Right ventricle myocardium inferior (tissue), 1 donor: ENCODE measurements at regions not wholly inside any gene's neighbourhood (a gene's known extent, or its start where the extent isn't known, plus 50 kb on each side); places are given as distances from the start of the nearest gene placed in this dataset.
"Not testable (repeated sequence)": the region's sequence is repeated elsewhere in the genome, so short reads cannot be mapped to it uniquely, and the experiment has no call there.

ENCODE experiments used
- ATAC-seq: fragments of 200-7000 bp; cut with Tn5 transposase; one replicate; pipeline ENCODE4 v1.9.1; 2020; ENCODE audit warnings: mild to moderate bottlenecking, moderate library complexity
- DNase-seq: peaks from one replicate; pipeline ENCODE4 v3.0.0; 2021; ENCODE audit errors: missing footprints
- intact Hi-C: fragments of 100-400 bp; cut with DNase I; formaldehyde crosslinking; loops from one replicate; pipeline ENCODE4 v1.11.0; 2022
- donor health status: DM: no; HTN: yes; CAD: no; lungs with severe emphysema.

GRCh38 chr2:137865954-137866540 is 98.2 kb upstream of the HNMT start:
- ATAC-seq (no peak), DNase-seq (no peak)
- intact Hi-C loops: no loop called here

- DNase-seq (no peak), ATAC-seq (no peak)
- intact Hi-C loops: no loop called here
Observed at GRCh38 chr2:137870682-137871081, 93.6 kb upstream of the HNMT start.

GRCh38 chr2:137872577-137872976 is 91.7 kb upstream of the HNMT start:
- no peak for ATAC-seq
- DNase-seq: no peak
- intact Hi-C loops: no loop called here

GRCh38 chr2:137873536-137874244 is 90.6 kb upstream of the HNMT start:
- intact Hi-C loops: no loop called here

GRCh38 chr2:137879121-137879520 is 85.2 kb upstream of the HNMT start:
- ATAC-seq (no peak), DNase-seq (no peak)
- intact Hi-C loops: no loop called here

More at GRCh38 chr2:137873536-137874244, 90.6 kb upstream of the HNMT start:
- DNase-seq (no peak), ATAC-seq (no peak)

- no peak for DNase-seq
- no peak for ATAC-seq
- intact Hi-C loops: no loop called here
Observed at GRCh38 chr2:137881711-137882110, 82.6 kb upstream of the HNMT start.

GRCh38 chr2:137886083-137886831 is 78.0 kb upstream of the HNMT start:
- ATAC-seq (no peak), DNase-seq (no peak)
- intact Hi-C loops: no loop called here

- intact Hi-C loops: no loop called here
- ATAC-seq: no peak
- DNase-seq: peak; percentile 65
Observed at GRCh38 chr2:137888845-137889244, 75.4 kb upstream of the HNMT start.

GRCh38 chr2:137892739-137893138 is 71.5 kb upstream of the HNMT start:
- intact Hi-C loops: no loop called here
- DNase-seq (no peak), ATAC-seq (no peak)

- ATAC-seq: no peak
- intact Hi-C loops: no loop called here
Observed at GRCh38 chr2:137893145-137893544, 71.1 kb upstream of the HNMT start.

GRCh38 chr2:137896467-137896866 is 67.8 kb upstream of the HNMT start:
- DNase-seq (no peak), ATAC-seq (no peak)
- intact Hi-C loops: no loop called here

More at GRCh38 chr2:137893145-137893544, 71.1 kb upstream of the HNMT start:
- no peak for DNase-seq

- intact Hi-C loops: no loop called here
- DNase-seq: no peak
- no peak for ATAC-seq
Observed at GRCh38 chr2:137897082-137897481, 67.2 kb upstream of the HNMT start.

- no peak for ATAC-seq
- no peak for DNase-seq
- intact Hi-C loops: no loop called here
Observed at GRCh38 chr2:137900421-137901141, 63.7 kb upstream of the HNMT start.

- DNase-seq (no peak), ATAC-seq (no peak)
- intact Hi-C loops: loop anchor here (1.0 to 2.0 kb wide), 2 partner anchors 877 to 916 kb away; no protein-coding TSS in a partner anchor
Observed at GRCh38 chr2:137910641-137911040, 53.6 kb upstream of the HNMT start.

GRCh38 chr2:137912371-137912770 is 51.9 kb upstream of the HNMT start:
- DNase-seq: no peak
- intact Hi-C loops: no loop called here
- ATAC-seq: no peak

- ATAC-seq: no peak
- DNase-seq: no peak
- intact Hi-C loops: no loop called here
Observed at GRCh38 chr2:137913169-137913568, 51.1 kb upstream of the HNMT start.

- ATAC-seq, intact Hi-C loops, DNase-seq: not testable (repeated sequence)
Observed at GRCh38 chr2:137913648-137914047, 50.6 kb upstream of the HNMT start.
